Gastroesophageal sphincter (tissue), 4 donors: ENCODE measurements at regions not wholly inside any gene's neighbourhood (a gene's known extent, or its start where the extent isn't known, plus 50 kb on each side); places are given as distances from the start of the nearest gene placed in this dataset.

Experiments used
- ATAC-seq: fragments of 150-250 bp; one replicate; pipeline ENCODE4 v1.9.1; 2016; ENCODE audit warnings: mild to moderate bottlenecking, moderate library complexity
- H3K27ac ChIP-seq, 4 donors: fragments of 200-600 bp; sonication (generic) in 3 of 4; 1 replicate in 3 of 4; 2 replicates in 1 of 4; pipeline ENCODE4 v1.5.1; 2016 to 2019
- H3K27me3 ChIP-seq: fragments of 200-600 bp; sonication (generic); one replicate; pipeline ENCODE4 v1.5.1; 2019
- H3K36me3 ChIP-seq, 2 donors: fragments of 200-600 bp; sonication (generic); one replicate each; pipeline ENCODE4 v1.5.1; 2019; ENCODE audit warnings: control low read depth in 1 of 2
- H3K4me1 ChIP-seq, 3 donors: fragments of 200-600 bp; sonication (generic); 1 replicate in 2 of 3; 2 replicates in 1 of 3; pipeline ENCODE4 v1.5.1; 2016 to 2019; ENCODE audit warnings: control low read depth in 2 of 3
- H3K4me3 ChIP-seq, 2 donors: fragments of 200-600 bp; sonication (generic); one replicate each; pipeline ENCODE4 v1.5.1; 2019; ENCODE audit warnings: mild to moderate bottlenecking in 1 of 2, moderate library complexity in 1 of 2
- H3K9me3 ChIP-seq, 3 donors: fragments of 200-600 bp; sonication (generic); one replicate each; pipeline ENCODE4 v1.5.1; 2017 to 2019; ENCODE audit warnings: control low read depth in 2 of 3
- EP300 ChIP-seq: sonication (generic); formaldehyde crosslinking; IDR thresholded peaks from one replicate; pipeline ENCODE4 v1.6.1; 2017; ENCODE audit warnings: antibody characterized with exemption, mild to moderate bottlenecking
- POLR2A ChIP-seq, 2 donors: fragments of 450-650 bp; IDR thresholded peaks; one replicate each; pipeline ENCODE4 v1.6.1; 2017; ENCODE audit warnings: antibody characterized with exemption in 2 of 2, mild to moderate bottlenecking in 2 of 2, moderate library complexity in 1 of 2
- POLR2AphosphoS5 ChIP-seq: sonication (generic); formaldehyde crosslinking; IDR thresholded peaks from one replicate; pipeline ENCODE4 v1.6.1; 2017; ENCODE audit warnings: antibody characterized with exemption
- WGBS, 2 donors: methylation state at CpG; one replicate each; pipeline ENCODE4 v1.1.5; 2018; ENCODE audit warnings: low coverage in 1 of 2; 5-methylcytosine and 5-hydroxymethylcytosine counted together
- TF ChIP-seq, protein P1 (sequence below), 4 experiments: fragments of 200-600 bp in 2 of 4; fragments of 450-650 bp in 2 of 4; sonication (generic) in 1 of 4; IDR thresholded peaks; one replicate each; pipeline ENCODE4 v1.5.1; 2017 to 2019; ENCODE audit warnings: antibody characterized with exemption in 4 of 4, mild to moderate bottlenecking in 2 of 4, moderate library complexity in 2 of 4

DNA sequence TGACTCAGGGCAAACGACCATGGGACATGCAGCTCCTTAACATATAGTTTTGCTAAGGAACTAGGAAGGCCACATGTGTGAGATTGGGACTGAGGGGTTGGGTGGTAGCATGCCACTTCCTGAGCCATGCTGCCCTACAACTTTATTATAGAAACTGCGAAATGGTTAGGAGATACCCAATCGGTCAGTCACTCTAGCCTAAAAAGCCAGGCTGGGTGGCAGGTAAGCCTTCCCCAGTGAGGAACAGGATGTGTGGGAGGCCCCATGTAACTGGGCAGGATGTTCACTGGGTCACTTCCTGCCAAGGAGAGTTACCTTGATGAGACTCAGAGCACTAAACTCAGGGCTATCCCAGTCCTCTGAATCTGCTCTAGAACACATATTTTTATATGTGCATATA lies 123.5 kb downstream of the MAP3K7 start:
- TF ChIP-seq POLR2AphosphoS5 (no peak), EP300 (no peak), POLR2A (IDR thresholded peaks at IDR 0.05) (no peak)
- TF ChIP-seq, protein P1, sequence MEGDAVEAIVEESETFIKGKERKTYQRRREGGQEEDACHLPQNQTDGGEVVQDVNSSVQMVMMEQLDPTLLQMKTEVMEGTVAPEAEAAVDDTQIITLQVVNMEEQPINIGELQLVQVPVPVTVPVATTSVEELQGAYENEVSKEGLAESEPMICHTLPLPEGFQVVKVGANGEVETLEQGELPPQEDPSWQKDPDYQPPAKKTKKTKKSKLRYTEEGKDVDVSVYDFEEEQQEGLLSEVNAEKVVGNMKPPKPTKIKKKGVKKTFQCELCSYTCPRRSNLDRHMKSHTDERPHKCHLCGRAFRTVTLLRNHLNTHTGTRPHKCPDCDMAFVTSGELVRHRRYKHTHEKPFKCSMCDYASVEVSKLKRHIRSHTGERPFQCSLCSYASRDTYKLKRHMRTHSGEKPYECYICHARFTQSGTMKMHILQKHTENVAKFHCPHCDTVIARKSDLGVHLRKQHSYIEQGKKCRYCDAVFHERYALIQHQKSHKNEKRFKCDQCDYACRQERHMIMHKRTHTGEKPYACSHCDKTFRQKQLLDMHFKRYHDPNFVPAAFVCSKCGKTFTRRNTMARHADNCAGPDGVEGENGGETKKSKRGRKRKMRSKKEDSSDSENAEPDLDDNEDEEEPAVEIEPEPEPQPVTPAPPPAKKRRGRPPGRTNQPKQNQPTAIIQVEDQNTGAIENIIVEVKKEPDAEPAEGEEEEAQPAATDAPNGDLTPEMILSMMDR (IDR thresholded peaks at IDR 0.05), result no peak
- ATAC-seq, result no peak
- no peaks in the 10 kb centered on the region for H3K36me3 ChIP-seq
- H3K4me1 ChIP-seq, result no peaks in the 10 kb centered on the region
- H3K9me3 ChIP-seq, result no peaks in the 10 kb centered on the region
- H3K4me3 ChIP-seq, result no peak overlapping the region
- H3K27me3 ChIP-seq, result no peaks in the 10 kb centered on the region
- WGBS, 2 donors, result 60 to 92% methylated on average over 3 of the region's 3 CpGs
- H3K27ac ChIP-seq, result no peak overlapping the region

DNA sequence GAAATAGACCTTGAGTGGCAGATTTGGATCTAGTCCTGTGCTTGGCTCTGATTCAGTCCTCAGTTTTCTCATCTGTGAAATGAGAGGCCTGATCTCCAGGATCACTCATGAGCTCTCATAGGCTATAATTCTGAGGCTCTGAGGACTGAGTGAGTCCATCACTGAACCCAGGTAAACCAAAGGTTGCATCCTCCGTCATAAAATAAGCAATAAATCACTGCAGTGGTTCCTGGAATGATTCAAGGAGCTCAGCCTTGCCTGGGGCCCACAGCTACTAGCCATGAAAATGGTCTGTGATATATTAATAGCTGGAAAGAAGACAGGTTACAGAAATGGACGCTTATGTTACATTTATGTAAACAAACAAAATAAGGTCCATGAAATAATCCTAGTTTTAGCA lies 124.8 kb downstream of the MAP3K7 start:
- ATAC-seq, result no peak

DNA sequence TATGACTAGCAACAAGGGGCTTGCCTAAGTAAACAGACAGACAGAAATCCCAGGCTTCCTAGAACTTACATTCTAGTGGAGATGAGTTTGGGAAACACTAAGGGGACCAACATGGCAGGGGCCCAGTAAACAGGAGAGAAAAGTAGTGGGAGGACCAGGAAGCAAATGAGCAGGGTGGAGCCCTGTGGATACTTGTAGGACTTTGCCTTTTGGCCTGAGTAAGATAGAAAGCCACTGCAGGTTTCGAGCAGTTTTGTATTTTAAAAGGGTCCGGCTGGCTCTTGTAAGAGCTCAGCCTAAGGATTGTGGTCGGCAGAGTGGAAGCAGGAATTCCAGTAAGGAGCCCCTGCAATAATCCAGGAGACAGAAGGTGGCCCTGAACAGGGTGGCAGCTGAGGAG lies 125.5 kb downstream of the MAP3K7 start:
- no peak for ATAC-seq
- WGBS, 2 donors, result 70 to 80% methylated on average over 1 to 3 of the region's 3 CpGs
- Histone ChIP-seq H3K4me3 (no peak overlapping the region), H3K36me3 (no peaks in the 10 kb centered on the region), H3K27me3 (no peaks in the 10 kb centered on the region), H3K27ac (no peak overlapping the region), H3K4me1 (no peaks in the 10 kb centered on the region), H3K9me3 (no peaks in the 10 kb centered on the region)
- TF ChIP-seq POLR2A (IDR thresholded peaks at IDR 0.05) (no peak), EP300 (no peak), POLR2AphosphoS5 (no peak)
- TF ChIP-seq, protein P1 (IDR thresholded peaks at IDR 0.05), result no peak

More for the DNA sequence above, 124.8 kb downstream of the MAP3K7 start:
- H3K36me3 ChIP-seq, result no peaks in the 10 kb centered on the region
- H3K9me3 ChIP-seq, result no peaks in the 10 kb centered on the region
- H3K27me3 ChIP-seq, result no peaks in the 10 kb centered on the region
- no peak overlapping the region for H3K4me3 ChIP-seq
- TF ChIP-seq, protein P1 (IDR thresholded peaks at IDR 0.05), result no peak
- TF ChIP-seq POLR2AphosphoS5 (no peak), POLR2A (IDR thresholded peaks at IDR 0.05) (no peak), EP300 (no peak)
- WGBS, 2 donors, result 73 to 82% methylated on average over 2 of the region's 2 CpGs
- no peak overlapping the region for H3K27ac ChIP-seq
- no peaks in the 10 kb centered on the region for H3K4me1 ChIP-seq

DNA sequence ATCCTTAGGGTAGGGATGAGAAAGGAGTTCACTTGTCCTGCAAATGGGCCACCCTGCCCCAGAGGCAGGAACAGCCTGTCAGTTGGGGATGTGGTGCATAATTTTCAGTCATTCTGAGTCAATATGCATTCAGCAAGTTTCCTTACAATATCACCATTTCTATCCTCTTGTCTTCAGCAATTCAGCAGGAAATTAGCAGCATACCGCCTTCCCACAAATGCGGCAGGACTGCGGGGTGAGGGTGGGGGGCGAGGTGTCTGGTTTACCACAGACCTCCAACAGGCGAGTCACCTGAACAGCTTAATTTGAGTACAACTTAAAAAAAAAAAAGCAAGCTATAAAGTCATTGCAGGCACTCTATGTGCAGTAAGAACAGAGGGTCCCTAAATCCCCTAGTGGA lies 126.8 kb downstream of the MAP3K7 start:
- Histone ChIP-seq H3K27ac (no peak overlapping the region), H3K36me3 (no peaks in the 10 kb centered on the region), H3K4me3 (no peak overlapping the region), H3K27me3 (no peaks in the 10 kb centered on the region), H3K4me1 (no peaks in the 10 kb centered on the region), H3K9me3 (no peaks in the 10 kb centered on the region)
- TF ChIP-seq, protein P1 (IDR thresholded peaks at IDR 0.05), result no peak
- TF ChIP-seq POLR2AphosphoS5 (no peak), POLR2A (IDR thresholded peaks at IDR 0.05) (no peak), EP300 (no peak)
- ATAC-seq, result no peak
- 85 to 87% methylated on average over 3 to 5 of the region's 5 CpGs for WGBS, 2 donors

DNA sequence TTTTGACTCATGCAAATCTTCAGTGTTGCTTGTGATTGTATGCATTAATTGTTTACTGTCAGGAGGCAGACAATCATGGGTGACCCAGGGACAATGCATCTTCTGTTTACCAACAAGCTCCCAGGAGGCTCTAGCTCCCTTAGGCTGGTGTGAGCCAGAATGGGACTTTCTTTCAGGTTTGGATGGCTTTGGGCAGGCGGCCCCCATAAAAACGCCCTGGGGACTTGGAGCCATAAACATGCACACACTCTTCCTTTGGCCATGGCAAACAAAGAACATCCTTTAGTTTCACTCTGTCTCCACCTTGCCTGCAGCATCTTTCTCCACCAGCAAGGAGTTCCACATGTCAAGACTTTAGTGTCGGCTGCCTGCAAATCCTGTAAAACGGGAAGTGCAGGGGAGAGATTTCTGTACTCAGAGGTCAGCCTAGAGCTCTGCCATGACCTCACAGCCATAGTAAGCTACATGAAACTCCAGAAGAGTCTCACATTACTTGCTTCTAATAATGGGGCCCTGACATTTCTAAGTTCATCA lies 127.6 kb downstream of the MAP3K7 start:
- no peak for ATAC-seq
- TF ChIP-seq EP300 (no peak), POLR2A (IDR thresholded peaks at IDR 0.05) (no peak), POLR2AphosphoS5 (no peak)
- TF ChIP-seq, protein P1 (IDR thresholded peaks at IDR 0.05), result no peak
- H3K4me3 ChIP-seq, result no peak overlapping the region
- no peaks in the 10 kb centered on the region for H3K36me3 ChIP-seq
- no peaks in the 10 kb centered on the region for H3K4me1 ChIP-seq
- no peak overlapping the region for H3K27ac ChIP-seq
- no peaks in the 10 kb centered on the region for H3K27me3 ChIP-seq
- no peaks in the 10 kb centered on the region for H3K9me3 ChIP-seq
- WGBS, 2 donors, result 80% methylated on average over 1 of the region's 4 CpGs; no CpG with 5 or more reads in 1 of the 2 donors
